ENCODE measurements at regions not wholly inside any gene's neighbourhood (a gene's known extent, or its start where the extent isn't known, plus 50 kb on each side); places are given as distances from the start of the nearest gene placed in this dataset.

GRCh38 chr2:129361688-129362087 lies 617.8 kb upstream of the RAB6C start:
- Histone ChIP-seq H3K27ac (no peak overlapping the region), H3K9me3 (no peaks in the 10 kb centered on the region), H3K27me3 (no peaks in the 10 kb centered on the region), H3K36me3 (no peaks in the 10 kb centered on the region), H3K4me3 (no peak overlapping the region), H3K4me1 (ENCODE audit: insufficient read depth) (no peaks in the 10 kb centered on the region)
- TF ChIP-seq POLR2A (IDR thresholded peaks at IDR 0.05): no peak
- TF ChIP-seq EP300 (IDR thresholded peaks at IDR 0.05): no peak
- no peak for TF ChIP-seq CTCF (IDR thresholded peaks at IDR 0.05)
- 72 to 97% (median 86%) methylated on average over 3 of the region's 3 CpGs for WGBS, 3 donors
- intact Hi-C loops (cut with DNase I): no loop called here
- DNase-seq: no peak

- H3K9me3 ChIP-seq: no peaks in the 10 kb centered on the region
- no peaks in the 10 kb centered on the region for H3K4me1 ChIP-seq (ENCODE audit: insufficient read depth)
- intact Hi-C loops (cut with DNase I): no loop called here
- H3K27me3 ChIP-seq: no peaks in the 10 kb centered on the region
- DNase-seq: no peak
- no peak for TF ChIP-seq EP300 (IDR thresholded peaks at IDR 0.05)
- TF ChIP-seq POLR2A (IDR thresholded peaks at IDR 0.05): no peak
- no peak overlapping the region for H3K27ac ChIP-seq
- H3K4me3 ChIP-seq: no peak overlapping the region
- H3K36me3 ChIP-seq: no peaks in the 10 kb centered on the region
- WGBS, 3 donors: 78 to 83% (median 78%) methylated on average over 7 of the region's 7 CpGs
Measured at GRCh38 chr2:129366263-129366662, 613.2 kb upstream of the RAB6C start.

GRCh38 chr2:129367107-129367506 lies 612.4 kb upstream of the RAB6C start:
- no peak for TF ChIP-seq POLR2A (IDR thresholded peaks at IDR 0.05)
- no peak for TF ChIP-seq CTCF (IDR thresholded peaks at IDR 0.05)
- 74 to 82% (median 80%) methylated on average over 4 of the region's 4 CpGs for WGBS, 3 donors
- H3K36me3 ChIP-seq: no peaks in the 10 kb centered on the region
- H3K9me3 ChIP-seq: no peaks in the 10 kb centered on the region
- H3K27me3 ChIP-seq: no peaks in the 10 kb centered on the region
- H3K4me3 ChIP-seq: no peak overlapping the region
- no peak for DNase-seq
- intact Hi-C loops (cut with DNase I): no loop called here
- H3K4me1 ChIP-seq (ENCODE audit: insufficient read depth): no peaks in the 10 kb centered on the region
- H3K27ac ChIP-seq: no peak overlapping the region

- intact Hi-C loops (cut with DNase I): no loop called here
- no peaks in the 10 kb centered on the region for H3K27me3 ChIP-seq
- no peaks in the 10 kb centered on the region for H3K36me3 ChIP-seq
- H3K4me1 ChIP-seq (ENCODE audit: insufficient read depth): no peaks in the 10 kb centered on the region
- TF ChIP-seq EP300 (IDR thresholded peaks at IDR 0.05) (no peak), POLR2A (IDR thresholded peaks at IDR 0.05) (no peak), CTCF (IDR thresholded peaks at IDR 0.05) (no peak)
- DNase-seq: no peak
- WGBS, 3 donors: 86 to 92% (median 87%) methylated on average over 2 of the region's 2 CpGs
- H3K4me3 ChIP-seq: no peak overlapping the region
- no peak overlapping the region for H3K27ac ChIP-seq
- no peaks in the 10 kb centered on the region for H3K9me3 ChIP-seq
Measured at GRCh38 chr2:129369437-129369836, 610.0 kb upstream of the RAB6C start.

- Histone ChIP-seq H3K4me3 (no peak overlapping the region), H3K27me3 (no peaks in the 10 kb centered on the region), H3K4me1 (ENCODE audit: insufficient read depth) (no peaks in the 10 kb centered on the region), H3K36me3 (no peaks in the 10 kb centered on the region), H3K27ac (no peak overlapping the region), H3K9me3 (no peaks in the 10 kb centered on the region)
- DNase-seq: no peak
- intact Hi-C loops (cut with DNase I): no loop called here
- 54 to 59% (median 55%) methylated on average over 7 of the region's 7 CpGs for WGBS, 3 donors
- TF ChIP-seq EP300 (IDR thresholded peaks at IDR 0.05): no peak
- no peak for TF ChIP-seq POLR2A (IDR thresholded peaks at IDR 0.05)
- no peak for TF ChIP-seq CTCF (IDR thresholded peaks at IDR 0.05)
Measured at GRCh38 chr2:129374452-129374851, 605.0 kb upstream of the RAB6C start.

All from ovary (tissue), 7 donors.